Endothelial cell (in vitro differentiated cells): ENCODE measurements at regions not wholly inside any gene's neighbourhood (a gene's known extent, or its start where the extent isn't known, plus 50 kb on each side); places are given as distances from the start of the nearest gene placed in this dataset.
"Not testable (repeated sequence)": the region's sequence is repeated elsewhere in the genome, so short reads cannot be mapped to it uniquely, and the experiment has no call there.

ENCODE experiments used
- DNase-seq: peaks from one replicate; pipeline ENCODE4 v3.0.0; 2021; ENCODE audit warnings: low spot score
- H3K27ac Mint-ChIP-seq: one replicate; pipeline ENCODE4 v1.8.0; 2021; ENCODE audit warnings: mixed read lengths, inconsistent platforms; ENCODE audit not compliant: unreplicated experiment
- H3K27me3 Mint-ChIP-seq: one replicate; pipeline ENCODE4 v1.8.0; 2021; ENCODE audit warnings: mild to moderate bottlenecking, moderate library complexity, mixed read lengths, inconsistent platforms; ENCODE audit not compliant: unreplicated experiment
- H3K36me3 Mint-ChIP-seq: one replicate; pipeline ENCODE4 v1.8.0; 2021; ENCODE audit warnings: mild to moderate bottlenecking, low read depth, mixed read lengths, inconsistent platforms; ENCODE audit not compliant: unreplicated experiment
- H3K4me1 Mint-ChIP-seq: one replicate; pipeline ENCODE4 v1.8.0; 2021; ENCODE audit warnings: mild to moderate bottlenecking, mixed read lengths, inconsistent platforms; ENCODE audit not compliant: unreplicated experiment
- H3K4me3 Mint-ChIP-seq: one replicate; pipeline ENCODE4 v1.8.0; 2021; ENCODE audit warnings: mild to moderate bottlenecking, mixed read lengths, inconsistent platforms; ENCODE audit not compliant: unreplicated experiment
- H3K9me3 Mint-ChIP-seq: one replicate; pipeline ENCODE4 v1.8.0; 2021; ENCODE audit warnings: mixed read lengths, inconsistent platforms; ENCODE audit not compliant: unreplicated experiment
- TF ChIP-seq, protein P1 (sequence below): fragments of 200-600 bp; sonication (generic); IDR thresholded peaks from one replicate; pipeline ENCODE4 v1.5.0; 2021; ENCODE audit warnings: antibody characterized with exemption; ENCODE audit not compliant: unreplicated experiment

DNA sequence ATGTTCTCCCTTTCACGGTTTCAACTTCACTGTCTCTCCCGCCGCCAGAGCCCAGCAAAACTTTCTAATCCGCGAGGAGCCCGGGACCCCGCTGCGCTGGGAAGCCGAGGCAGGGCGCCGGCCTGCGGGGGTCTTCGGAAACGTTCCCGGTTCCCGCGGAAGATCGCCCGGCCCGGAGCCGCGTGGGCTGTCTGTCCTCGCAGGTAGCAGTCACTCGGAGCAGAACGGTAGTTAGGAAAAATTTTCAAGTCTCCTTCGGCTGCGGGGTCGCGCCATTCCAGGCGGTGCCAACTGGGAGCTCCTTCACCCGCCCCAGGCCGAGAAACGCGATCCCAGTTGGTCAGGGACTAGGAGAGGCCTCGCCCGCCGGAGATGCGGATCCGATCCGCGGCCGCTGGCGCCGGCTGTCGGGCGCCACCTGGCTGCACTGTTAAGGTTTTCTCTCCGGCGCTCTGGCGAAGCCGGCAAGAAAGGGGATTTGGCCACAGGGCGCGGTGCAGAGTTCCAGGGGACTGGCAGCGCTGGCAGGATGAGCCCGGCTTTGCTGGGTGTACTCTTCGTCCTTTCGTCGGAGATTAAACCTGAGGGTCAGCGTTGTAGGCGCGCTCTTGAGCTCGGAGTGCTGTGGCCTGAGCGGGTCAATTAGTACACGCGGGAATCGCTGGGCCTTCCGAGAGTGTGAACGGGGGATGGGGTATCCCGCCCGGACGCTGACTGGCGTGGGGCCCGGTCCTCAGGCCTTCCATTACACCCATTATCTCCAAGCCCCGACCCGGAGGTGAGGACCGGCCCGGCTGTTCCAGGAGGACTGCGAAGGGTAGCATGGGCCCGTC is 135.4 kb downstream of the KCNJ12 start:
- DNase-seq = peak; percentile 90
- Mint-ChIP-seq H3K27ac (peak overlapping the region; percentile 22), H3K4me1 (peaks cover 18% of the 10 kb centered on the region), H3K36me3 (peaks cover 4% of the 10 kb centered on the region), H3K9me3 (no peaks in the 10 kb centered on the region), H3K27me3 (peaks cover 2% of the 10 kb centered on the region), H3K4me3 (peak overlapping the region; percentile 84)
- TF ChIP-seq, protein P1, sequence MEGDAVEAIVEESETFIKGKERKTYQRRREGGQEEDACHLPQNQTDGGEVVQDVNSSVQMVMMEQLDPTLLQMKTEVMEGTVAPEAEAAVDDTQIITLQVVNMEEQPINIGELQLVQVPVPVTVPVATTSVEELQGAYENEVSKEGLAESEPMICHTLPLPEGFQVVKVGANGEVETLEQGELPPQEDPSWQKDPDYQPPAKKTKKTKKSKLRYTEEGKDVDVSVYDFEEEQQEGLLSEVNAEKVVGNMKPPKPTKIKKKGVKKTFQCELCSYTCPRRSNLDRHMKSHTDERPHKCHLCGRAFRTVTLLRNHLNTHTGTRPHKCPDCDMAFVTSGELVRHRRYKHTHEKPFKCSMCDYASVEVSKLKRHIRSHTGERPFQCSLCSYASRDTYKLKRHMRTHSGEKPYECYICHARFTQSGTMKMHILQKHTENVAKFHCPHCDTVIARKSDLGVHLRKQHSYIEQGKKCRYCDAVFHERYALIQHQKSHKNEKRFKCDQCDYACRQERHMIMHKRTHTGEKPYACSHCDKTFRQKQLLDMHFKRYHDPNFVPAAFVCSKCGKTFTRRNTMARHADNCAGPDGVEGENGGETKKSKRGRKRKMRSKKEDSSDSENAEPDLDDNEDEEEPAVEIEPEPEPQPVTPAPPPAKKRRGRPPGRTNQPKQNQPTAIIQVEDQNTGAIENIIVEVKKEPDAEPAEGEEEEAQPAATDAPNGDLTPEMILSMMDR = peak; percentile 59

DNA sequence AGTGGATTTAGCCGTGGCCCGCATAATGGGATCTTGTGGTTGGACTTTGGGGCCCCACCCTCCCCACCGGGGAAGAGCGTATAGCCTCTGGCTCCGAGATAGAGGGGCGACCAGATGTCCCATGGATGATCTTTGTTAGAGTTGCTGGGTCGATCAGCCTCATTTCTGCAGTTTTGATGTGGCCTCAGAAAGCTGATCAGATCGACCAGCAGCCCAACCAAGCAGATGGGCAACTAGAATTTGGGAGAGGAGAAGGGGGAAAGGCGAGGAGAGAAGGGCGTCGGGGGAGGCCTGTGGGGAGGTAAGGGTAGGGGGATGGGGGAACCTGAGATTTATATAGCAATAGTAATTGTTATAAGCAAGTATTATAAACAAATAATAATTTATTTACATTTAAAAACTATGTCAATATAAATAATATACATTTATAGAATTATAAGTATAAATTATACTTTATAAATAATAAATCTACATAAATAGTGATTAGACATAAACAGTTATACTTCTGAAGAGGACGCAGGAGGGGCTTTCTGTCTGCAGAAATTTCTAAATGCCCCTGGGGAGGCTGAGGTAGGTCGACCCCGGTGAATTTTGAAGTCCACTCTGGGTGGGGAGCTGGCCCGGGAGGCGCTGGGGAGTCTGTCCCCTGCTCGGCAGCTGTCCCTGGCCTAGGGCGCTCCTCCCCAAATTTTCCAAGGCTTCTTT is 136.3 kb downstream of the KCNJ12 start:
- TF ChIP-seq, protein P1 = no peak
- no peaks in the 10 kb centered on the region for H3K36me3 Mint-ChIP-seq
- DNase-seq = no peak
- no peak overlapping the region for H3K4me3 Mint-ChIP-seq
- peaks cover 10% of the 10 kb centered on the region for H3K4me1 Mint-ChIP-seq
- H3K27me3 Mint-ChIP-seq = peaks cover 2% of the 10 kb centered on the region
- no peaks in the 10 kb centered on the region for H3K9me3 Mint-ChIP-seq
- no peak overlapping the region for H3K27ac Mint-ChIP-seq

DNA sequence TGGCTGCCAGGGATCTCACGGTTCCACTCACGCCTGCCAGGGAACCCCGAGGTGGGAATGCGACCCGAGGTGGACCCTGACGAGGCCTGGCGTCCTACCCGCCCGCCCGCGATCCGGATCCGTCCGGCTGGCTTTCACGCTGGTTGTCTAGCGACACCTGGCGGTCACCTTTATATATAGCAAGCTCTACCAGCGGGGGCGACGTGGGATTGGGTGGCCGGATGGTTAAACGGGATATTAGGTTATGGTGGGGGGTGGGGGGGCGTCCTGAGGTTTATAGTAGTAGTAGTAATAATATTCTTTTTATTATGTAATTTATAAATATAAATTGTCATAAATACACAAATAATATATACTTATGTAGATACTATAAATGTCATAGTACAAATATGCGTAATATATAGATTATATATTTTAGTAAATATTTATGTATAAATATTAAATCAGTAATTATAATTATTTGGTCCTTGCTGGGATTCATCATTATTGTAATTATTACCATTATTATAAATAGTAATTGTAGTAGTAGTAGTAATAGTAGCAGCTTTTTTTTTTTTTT is 136.9 kb downstream of the KCNJ12 start:
- Mint-ChIP-seq H3K27ac (no peak overlapping the region), H3K27me3 (peaks cover 5% of the 10 kb centered on the region), H3K4me3 (no peak overlapping the region), H3K4me1 (peaks cover 14% of the 10 kb centered on the region), H3K36me3 (no peaks in the 10 kb centered on the region), H3K9me3 (no peaks in the 10 kb centered on the region)
- TF ChIP-seq, protein P1 = peak; percentile 88
- DNase-seq = peak; percentile 87

DNA sequence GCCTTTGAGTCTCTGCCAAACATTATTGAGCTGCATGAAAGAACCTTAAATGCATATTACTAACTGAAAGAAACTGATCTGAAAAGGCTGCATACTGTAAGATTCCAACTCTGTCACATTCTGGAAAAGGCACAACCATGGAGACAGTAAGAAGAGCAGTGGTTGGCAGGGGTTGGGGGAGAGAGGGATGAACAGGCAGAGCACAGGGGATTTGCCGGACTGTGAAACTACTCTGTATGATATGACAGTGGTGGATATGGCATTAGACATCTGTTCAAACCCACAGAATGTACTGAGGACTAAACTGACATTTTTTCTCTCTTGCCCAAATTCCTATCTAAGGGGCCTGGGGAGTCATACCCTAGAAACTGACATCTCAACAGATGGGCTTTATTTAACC is 138.4 kb downstream of the KCNJ12 start:
- not testable (repeated sequence) for H3K27ac Mint-ChIP-seq, DNase-seq, H3K36me3 Mint-ChIP-seq, H3K9me3 Mint-ChIP-seq, H3K27me3 Mint-ChIP-seq, H3K4me3 Mint-ChIP-seq
- peaks cover 14% of the 10 kb centered on the region for H3K4me1 Mint-ChIP-seq

DNA sequence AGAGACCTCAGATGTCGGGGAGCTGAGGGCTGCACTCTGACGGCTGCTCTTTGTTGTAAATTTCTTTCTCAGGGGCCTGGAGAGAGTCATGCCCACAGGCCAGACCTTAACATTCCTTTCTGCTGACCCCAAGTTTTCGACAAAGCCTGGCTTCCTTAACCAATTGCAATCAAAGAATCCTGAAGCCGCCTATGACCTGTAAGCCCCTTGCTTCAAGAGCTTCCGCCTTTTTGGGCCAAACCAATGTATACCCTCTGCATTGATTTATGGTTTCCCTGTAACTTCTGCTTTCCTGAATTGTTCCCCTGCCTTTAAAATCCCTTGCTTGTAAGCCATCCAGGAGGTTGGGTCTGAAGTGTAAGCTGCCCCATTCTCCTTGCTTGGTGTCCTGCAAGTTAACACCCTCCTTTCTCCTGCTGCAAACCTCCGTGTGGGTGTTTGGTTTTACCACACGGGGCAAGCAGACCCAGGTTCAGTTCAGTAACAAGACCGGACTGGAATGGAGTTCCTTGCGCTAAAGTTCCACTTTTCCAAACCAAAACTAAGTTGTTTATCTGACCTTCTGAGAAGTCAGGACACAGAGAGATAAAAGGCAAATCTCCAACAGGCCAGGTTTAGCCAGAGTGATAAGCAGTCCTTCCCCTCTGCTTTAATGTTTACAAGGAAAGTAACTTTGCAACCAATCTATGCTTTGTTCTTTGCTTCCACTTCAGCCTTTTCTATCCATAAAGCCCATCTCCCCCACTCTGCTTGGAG is 141.6 kb downstream of the KCNJ12 start:
- Mint-ChIP-seq H3K4me3 (no peak overlapping the region), H3K27me3 (peaks cover 5% of the 10 kb centered on the region), H3K27ac (no peak overlapping the region), H3K36me3 (no peaks in the 10 kb centered on the region), H3K9me3 (no peaks in the 10 kb centered on the region), H3K4me1 (peaks cover 3% of the 10 kb centered on the region)
- DNase-seq = no peak
- TF ChIP-seq, protein P1 = no peak
